Limb (tissue), 2 donors: ENCODE measurements at regions not wholly inside any gene's neighbourhood (a gene's known extent, or its start where the extent isn't known, plus 50 kb on each side); places are given as distances from the start of the nearest gene placed in this dataset.
"Not testable (repeated sequence)": the region's sequence is repeated elsewhere in the genome, so short reads cannot be mapped to it uniquely, and the experiment has no call there.

Source experiments
- DNase-seq, 2 donors: peaks; one replicate each; pipeline ENCODE4 v3.0.0-alpha.2; 2016; ENCODE audit errors: extremely low spot score in 2 of 2

- DNase-seq = not testable (repeated sequence)
These were observed 250.3 kb downstream of the FSIP2 start for GRCh38 chr2:185988907-185989306.

GRCh38 chr2:185990861-185991525 is 252.4 kb downstream of the FSIP2 start:
- no peak for DNase-seq

GRCh38 chr2:185998562-185999070 is 260.0 kb downstream of the FSIP2 start:
- no peak for DNase-seq

- no peak for DNase-seq
These were observed 270.7 kb downstream of the FSIP2 start for GRCh38 chr2:186009341-186009740.

- DNase-seq = no peak
These were observed 278.7 kb downstream of the FSIP2 start for GRCh38 chr2:186017278-186017677.

GRCh38 chr2:186024921-186025320 is 286.3 kb downstream of the FSIP2 start:
- DNase-seq = no peak

- no peak for DNase-seq
These were observed 289.3 kb downstream of the FSIP2 start for GRCh38 chr2:186027922-186028321.

- no peak for DNase-seq
These were observed 292.6 kb downstream of the FSIP2 start for GRCh38 chr2:186031229-186031628.

GRCh38 chr2:186032102-186032738 is 293.6 kb downstream of the FSIP2 start:
- no peak for DNase-seq

- DNase-seq = no peak
These were observed 294.3 kb downstream of the FSIP2 start for GRCh38 chr2:186032930-186033329.

GRCh38 chr2:186033541-186033940 is 294.9 kb downstream of the FSIP2 start:
- DNase-seq = no peak

- no peak for DNase-seq
These were observed 298.4 kb downstream of the FSIP2 start for GRCh38 chr2:186036862-186037449.

GRCh38 chr2:186042207-186043028 is 303.8 kb downstream of the FSIP2 start:
- no peak for DNase-seq

- DNase-seq = peak in 1 of 2 donors; percentile 12
These were observed 306.2 kb downstream of the FSIP2 start for GRCh38 chr2:186044761-186045160.

GRCh38 chr2:186052930-186053329 is 314.3 kb downstream of the FSIP2 start:
- DNase-seq = no peak

GRCh38 chr2:186058614-186059013 is 320.0 kb downstream of the FSIP2 start:
- no peak for DNase-seq

- DNase-seq = no peak
These were observed 320.5 kb downstream of the FSIP2 start for GRCh38 chr2:186059096-186059495.

- DNase-seq = no peak
These were observed 322.3 kb downstream of the FSIP2 start for GRCh38 chr2:186060744-186061440.

- DNase-seq = no peak
These were observed 325.9 kb downstream of the FSIP2 start for GRCh38 chr2:186064507-186064906.

- no peak for DNase-seq
These were observed 326.9 kb downstream of the FSIP2 start for GRCh38 chr2:186065491-186065890.

GRCh38 chr2:186068139-186068801 is 329.7 kb downstream of the FSIP2 start:
- no peak for DNase-seq
